ENCODE measurements at regions not wholly inside any gene's neighbourhood (a gene's known extent, or its start where the extent isn't known, plus 50 kb on each side); places are given as distances from the start of the nearest gene placed in this dataset.

DNA sequence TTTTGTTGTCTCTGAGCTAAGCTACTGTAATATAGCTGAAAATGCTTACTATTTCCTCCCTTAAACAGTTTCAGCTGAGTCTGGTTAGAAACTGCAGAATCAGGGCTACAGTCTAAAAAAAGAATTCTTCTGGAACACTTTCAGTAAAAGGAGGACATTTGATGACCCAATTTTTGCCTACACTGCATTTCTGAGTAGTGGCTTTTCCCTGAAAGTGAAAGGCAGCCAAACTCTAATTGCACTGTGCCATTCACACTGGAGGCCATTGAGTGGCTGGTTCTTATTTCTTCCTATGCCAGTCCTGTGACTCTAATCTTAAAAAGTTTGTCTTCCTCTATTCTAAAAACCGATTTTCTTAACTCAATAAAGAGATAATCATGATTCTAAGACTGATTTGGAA is 526.0 kb downstream of the CFAP47 start:
- no peak for TF ChIP-seq EGR1 (IDR thresholded peaks at IDR 0.05)
- TF ChIP-seq FOXM1 (IDR thresholded peaks at IDR 0.05; ENCODE audit: borderline replicate concordance, low read depth) = no peak
- TF ChIP-seq TEAD4 (IDR thresholded peaks at IDR 0.05) = no peak
- TF ChIP-seq, protein P1, sequence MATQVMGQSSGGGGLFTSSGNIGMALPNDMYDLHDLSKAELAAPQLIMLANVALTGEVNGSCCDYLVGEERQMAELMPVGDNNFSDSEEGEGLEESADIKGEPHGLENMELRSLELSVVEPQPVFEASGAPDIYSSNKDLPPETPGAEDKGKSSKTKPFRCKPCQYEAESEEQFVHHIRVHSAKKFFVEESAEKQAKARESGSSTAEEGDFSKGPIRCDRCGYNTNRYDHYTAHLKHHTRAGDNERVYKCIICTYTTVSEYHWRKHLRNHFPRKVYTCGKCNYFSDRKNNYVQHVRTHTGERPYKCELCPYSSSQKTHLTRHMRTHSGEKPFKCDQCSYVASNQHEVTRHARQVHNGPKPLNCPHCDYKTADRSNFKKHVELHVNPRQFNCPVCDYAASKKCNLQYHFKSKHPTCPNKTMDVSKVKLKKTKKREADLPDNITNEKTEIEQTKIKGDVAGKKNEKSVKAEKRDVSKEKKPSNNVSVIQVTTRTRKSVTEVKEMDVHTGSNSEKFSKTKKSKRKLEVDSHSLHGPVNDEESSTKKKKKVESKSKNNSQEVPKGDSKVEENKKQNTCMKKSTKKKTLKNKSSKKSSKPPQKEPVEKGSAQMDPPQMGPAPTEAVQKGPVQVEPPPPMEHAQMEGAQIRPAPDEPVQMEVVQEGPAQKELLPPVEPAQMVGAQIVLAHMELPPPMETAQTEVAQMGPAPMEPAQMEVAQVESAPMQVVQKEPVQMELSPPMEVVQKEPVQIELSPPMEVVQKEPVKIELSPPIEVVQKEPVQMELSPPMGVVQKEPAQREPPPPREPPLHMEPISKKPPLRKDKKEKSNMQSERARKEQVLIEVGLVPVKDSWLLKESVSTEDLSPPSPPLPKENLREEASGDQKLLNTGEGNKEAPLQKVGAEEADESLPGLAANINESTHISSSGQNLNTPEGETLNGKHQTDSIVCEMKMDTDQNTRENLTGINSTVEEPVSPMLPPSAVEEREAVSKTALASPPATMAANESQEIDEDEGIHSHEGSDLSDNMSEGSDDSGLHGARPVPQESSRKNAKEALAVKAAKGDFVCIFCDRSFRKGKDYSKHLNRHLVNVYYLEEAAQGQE (IDR thresholded peaks at IDR 0.05; ENCODE audit: low read depth) = no peak
- no peak for TF ChIP-seq EP300 (IDR thresholded peaks at IDR 0.05; ENCODE audit: borderline replicate concordance)
- TF ChIP-seq TAF1 (IDR thresholded peaks at IDR 0.05; ENCODE audit: low read depth) = no peak
- TF ChIP-seq, protein P2, sequence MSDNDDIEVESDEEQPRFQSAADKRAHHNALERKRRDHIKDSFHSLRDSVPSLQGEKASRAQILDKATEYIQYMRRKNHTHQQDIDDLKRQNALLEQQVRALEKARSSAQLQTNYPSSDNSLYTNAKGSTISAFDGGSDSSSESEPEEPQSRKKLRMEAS (IDR thresholded peaks at IDR 0.05) = no peak
- no peak for TF ChIP-seq CEBPB (IDR thresholded peaks at IDR 0.05)
- TF ChIP-seq RAD21 (IDR thresholded peaks at IDR 0.05; ENCODE audit: low read depth) = no peak
- TF ChIP-seq, protein P3, sequence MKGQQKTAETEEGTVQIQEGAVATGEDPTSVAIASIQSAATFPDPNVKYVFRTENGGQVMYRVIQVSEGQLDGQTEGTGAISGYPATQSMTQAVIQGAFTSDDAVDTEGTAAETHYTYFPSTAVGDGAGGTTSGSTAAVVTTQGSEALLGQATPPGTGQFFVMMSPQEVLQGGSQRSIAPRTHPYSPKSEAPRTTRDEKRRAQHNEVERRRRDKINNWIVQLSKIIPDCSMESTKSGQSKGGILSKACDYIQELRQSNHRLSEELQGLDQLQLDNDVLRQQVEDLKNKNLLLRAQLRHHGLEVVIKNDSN (IDR thresholded peaks at IDR 0.05) = no peak
- no peak for TF ChIP-seq NFIC (IDR thresholded peaks at IDR 0.05)
- TF ChIP-seq ZBTB7A (IDR thresholded peaks at IDR 0.05; ENCODE audit: low read depth) = no peak
- no peak for TF ChIP-seq YY1 (IDR thresholded peaks at IDR 0.05; ENCODE audit: low read depth)
- no peak for TF ChIP-seq TCF12 (IDR thresholded peaks at IDR 0.05; ENCODE audit: low read depth)

Data from Ishikawa (cell line).